Type B pancreatic cell (in vitro differentiated cells): ENCODE measurements at regions not wholly inside any gene's neighbourhood (a gene's known extent, or its start where the extent isn't known, plus 50 kb on each side); places are given as distances from the start of the nearest gene placed in this dataset.

ENCODE experiments used
- DNase-seq: peaks from one replicate; pipeline ENCODE4 v3.0.0; 2021; ENCODE audit warnings: mixed read lengths; ENCODE audit not compliant: unreplicated experiment; ENCODE audit errors: extremely low spot score
- H3K27ac Mint-ChIP-seq: 2 replicates; pipeline ENCODE4 v1.8.0; 2021; ENCODE audit warnings: mild to moderate bottlenecking, mixed read lengths
- H3K27me3 Mint-ChIP-seq: 2 replicates; pipeline ENCODE4 v1.8.0; 2021; ENCODE audit warnings: mixed read lengths
- H3K36me3 Mint-ChIP-seq: 2 replicates; pipeline ENCODE4 v1.8.0; 2021; ENCODE audit warnings: mixed read lengths
- H3K4me1 Mint-ChIP-seq: one replicate; pipeline ENCODE4 v1.8.0; 2021; ENCODE audit warnings: mixed read lengths; ENCODE audit not compliant: unreplicated experiment
- H3K4me3 Mint-ChIP-seq: 2 replicates; pipeline ENCODE4 v1.8.0; 2021; ENCODE audit warnings: mild to moderate bottlenecking, mixed read lengths
- H3K9me3 Mint-ChIP-seq: 2 replicates; pipeline ENCODE4 v1.8.0; 2021; ENCODE audit warnings: mixed read lengths
- TF ChIP-seq, protein P1 (sequence below): fragments of 200-600 bp; sonication (generic); conservative IDR thresholded peaks from 2 replicates; pipeline ENCODE4 v1.5.0; 2021; ENCODE audit warnings: antibody characterized with exemption, mild to moderate bottlenecking

DNA sequence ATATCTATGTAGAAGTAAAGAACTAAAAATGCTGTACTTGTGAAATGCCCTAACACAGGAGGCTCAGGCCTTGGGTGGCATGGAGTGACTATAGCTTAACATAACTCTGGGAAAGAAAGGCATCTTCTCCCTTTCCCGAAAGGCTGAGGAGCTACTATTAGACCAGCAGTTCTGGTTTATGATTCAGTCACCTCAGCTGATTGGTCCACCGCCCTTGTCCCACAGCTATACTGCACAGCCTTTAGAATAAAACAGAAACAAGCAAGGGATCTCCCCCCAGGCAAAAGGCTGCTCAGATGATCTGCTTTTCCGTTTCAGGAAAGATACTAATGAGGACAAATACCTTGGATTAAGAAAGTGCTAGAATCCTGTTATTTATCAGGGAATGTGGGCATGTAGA, 171.3 kb downstream of the SNCA start:
- Mint-ChIP-seq H3K4me3 (no peak overlapping the region), H3K4me1 (no peaks in the 10 kb centered on the region), H3K27ac (no peak overlapping the region), H3K36me3 (no peaks in the 10 kb centered on the region), H3K9me3 (no peaks in the 10 kb centered on the region), H3K27me3 (no peaks in the 10 kb centered on the region)
- TF ChIP-seq, protein P1, sequence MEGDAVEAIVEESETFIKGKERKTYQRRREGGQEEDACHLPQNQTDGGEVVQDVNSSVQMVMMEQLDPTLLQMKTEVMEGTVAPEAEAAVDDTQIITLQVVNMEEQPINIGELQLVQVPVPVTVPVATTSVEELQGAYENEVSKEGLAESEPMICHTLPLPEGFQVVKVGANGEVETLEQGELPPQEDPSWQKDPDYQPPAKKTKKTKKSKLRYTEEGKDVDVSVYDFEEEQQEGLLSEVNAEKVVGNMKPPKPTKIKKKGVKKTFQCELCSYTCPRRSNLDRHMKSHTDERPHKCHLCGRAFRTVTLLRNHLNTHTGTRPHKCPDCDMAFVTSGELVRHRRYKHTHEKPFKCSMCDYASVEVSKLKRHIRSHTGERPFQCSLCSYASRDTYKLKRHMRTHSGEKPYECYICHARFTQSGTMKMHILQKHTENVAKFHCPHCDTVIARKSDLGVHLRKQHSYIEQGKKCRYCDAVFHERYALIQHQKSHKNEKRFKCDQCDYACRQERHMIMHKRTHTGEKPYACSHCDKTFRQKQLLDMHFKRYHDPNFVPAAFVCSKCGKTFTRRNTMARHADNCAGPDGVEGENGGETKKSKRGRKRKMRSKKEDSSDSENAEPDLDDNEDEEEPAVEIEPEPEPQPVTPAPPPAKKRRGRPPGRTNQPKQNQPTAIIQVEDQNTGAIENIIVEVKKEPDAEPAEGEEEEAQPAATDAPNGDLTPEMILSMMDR = no peak
- DNase-seq = no peak

DNA sequence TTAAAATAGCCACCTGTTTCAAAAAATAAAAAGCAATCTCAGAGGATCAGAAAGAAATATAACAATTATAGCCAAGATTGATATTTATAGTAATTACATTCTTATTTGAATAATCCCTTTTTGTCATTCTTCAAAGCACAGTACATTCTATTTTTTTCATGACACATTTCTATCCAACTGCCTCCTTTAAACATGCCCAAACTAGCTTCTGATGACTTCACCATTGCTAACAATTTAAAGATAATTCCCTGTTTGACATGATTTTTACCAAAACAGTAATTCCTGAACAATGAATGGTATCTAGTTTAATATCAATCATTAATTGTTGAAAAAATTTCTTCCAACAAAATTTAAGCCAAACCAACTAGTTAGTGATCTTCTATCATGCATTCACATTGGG, 172.4 kb downstream of the SNCA start:
- Mint-ChIP-seq H3K27me3 (no peaks in the 10 kb centered on the region), H3K4me1 (no peaks in the 10 kb centered on the region), H3K4me3 (no peak overlapping the region), H3K36me3 (no peaks in the 10 kb centered on the region), H3K9me3 (no peaks in the 10 kb centered on the region), H3K27ac (no peak overlapping the region)
- no peak for DNase-seq
- TF ChIP-seq, protein P1 = no peak

DNA sequence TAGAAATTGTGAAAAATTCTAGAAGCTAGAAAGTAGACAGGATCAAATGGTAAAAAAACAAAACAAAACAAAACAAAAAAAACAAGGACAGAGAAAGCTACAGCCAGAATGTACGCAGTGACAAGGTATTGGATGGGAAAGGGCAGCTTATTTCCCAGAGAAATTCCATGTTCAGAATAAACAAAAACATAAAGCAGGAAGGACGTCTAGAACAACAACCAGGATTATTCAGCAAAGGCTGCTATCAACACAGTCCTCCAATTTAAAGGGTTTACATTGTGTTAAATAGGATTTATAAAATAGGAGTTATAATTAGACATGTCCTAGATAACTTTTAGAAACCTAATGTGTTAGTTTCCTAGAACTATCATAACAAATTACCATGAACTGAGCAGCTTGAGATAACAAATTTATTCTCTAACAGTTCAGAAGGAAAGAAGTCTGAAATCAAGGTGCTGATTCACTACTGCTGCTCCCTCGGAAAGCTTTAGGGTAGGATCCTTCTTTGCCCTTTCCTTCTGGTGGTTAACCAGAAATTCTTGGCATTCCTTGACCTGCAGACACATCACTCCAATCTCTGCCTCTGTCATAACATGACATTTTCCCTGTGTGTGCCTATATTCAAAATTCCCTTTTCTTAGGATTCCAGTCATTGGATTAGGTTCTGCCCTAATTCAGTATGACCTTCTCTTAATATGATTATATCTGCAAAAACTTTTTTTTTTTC, 175.6 kb downstream of the SNCA start:
- TF ChIP-seq, protein P1 = no peak
- DNase-seq = no peak
- no peaks in the 10 kb centered on the region for H3K36me3 Mint-ChIP-seq
- H3K4me3 Mint-ChIP-seq = no peak overlapping the region
- H3K9me3 Mint-ChIP-seq = no peaks in the 10 kb centered on the region
- peak overlapping the region; percentile 66 for H3K27ac Mint-ChIP-seq
- H3K27me3 Mint-ChIP-seq = no peaks in the 10 kb centered on the region
- no peaks in the 10 kb centered on the region for H3K4me1 Mint-ChIP-seq

DNA sequence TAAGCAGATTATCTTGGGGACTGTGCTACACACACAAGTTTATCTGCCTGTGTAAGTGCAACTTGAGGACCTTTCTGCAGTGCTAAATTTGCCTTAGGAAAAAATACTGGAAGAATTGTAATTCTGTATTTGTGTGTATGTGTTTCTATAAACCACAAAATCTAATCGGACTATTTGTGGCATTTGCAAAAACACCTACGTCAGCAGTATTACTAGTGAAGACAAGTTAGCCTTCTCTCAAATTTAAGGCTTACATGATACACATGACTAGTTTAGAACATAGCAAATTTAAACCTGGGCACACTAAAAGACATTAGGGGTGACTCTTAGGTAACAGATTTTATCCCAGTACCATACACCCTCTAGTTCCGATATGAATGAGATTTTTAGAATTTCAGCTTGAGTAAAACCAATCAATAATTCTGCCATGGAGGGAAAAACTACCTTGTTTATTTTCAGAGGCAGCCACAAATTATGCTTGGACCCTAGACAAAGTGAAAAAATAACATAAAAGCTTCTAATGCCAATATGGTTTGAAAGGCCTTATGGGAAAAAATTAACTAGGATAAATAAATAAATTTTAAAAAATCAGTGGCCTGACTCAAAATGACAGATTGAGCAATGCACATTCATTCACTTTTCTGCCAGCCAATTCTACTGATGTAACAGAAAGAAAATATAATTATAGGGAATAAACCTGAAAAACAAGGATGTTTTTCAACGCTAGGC, 176.4 kb downstream of the SNCA start:
- no peak overlapping the region for H3K4me3 Mint-ChIP-seq
- DNase-seq = no peak
- no peaks in the 10 kb centered on the region for H3K36me3 Mint-ChIP-seq
- H3K27me3 Mint-ChIP-seq = no peaks in the 10 kb centered on the region
- TF ChIP-seq, protein P1 = no peak
- H3K4me1 Mint-ChIP-seq = no peaks in the 10 kb centered on the region
- no peaks in the 10 kb centered on the region for H3K9me3 Mint-ChIP-seq
- peak overlapping the region; percentile 66 for H3K27ac Mint-ChIP-seq

DNA sequence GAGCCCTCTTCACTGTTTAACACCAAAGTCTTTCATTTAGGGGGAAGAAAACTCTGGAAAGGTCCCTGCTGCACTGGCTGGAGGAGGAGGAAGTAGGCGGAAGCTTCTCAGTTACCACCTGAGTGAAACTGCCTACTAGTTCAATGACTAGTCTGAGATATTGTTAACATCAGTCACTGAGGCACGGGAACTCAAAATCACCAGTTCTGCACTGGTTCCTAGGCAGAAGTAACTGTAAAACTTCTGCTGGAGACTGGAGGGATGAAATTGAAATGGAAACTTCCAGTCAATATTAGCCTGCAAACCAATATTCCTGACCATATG, 178.3 kb downstream of the SNCA start:
- no peak overlapping the region for H3K4me3 Mint-ChIP-seq

More for the DNA sequence above, 178.3 kb downstream of the SNCA start:
- no peak for DNase-seq
- H3K9me3 Mint-ChIP-seq = no peaks in the 10 kb centered on the region
- TF ChIP-seq, protein P1 = no peak
- no peaks in the 10 kb centered on the region for H3K36me3 Mint-ChIP-seq
- H3K4me1 Mint-ChIP-seq = no peaks in the 10 kb centered on the region
- no peak overlapping the region for H3K27ac Mint-ChIP-seq
- H3K27me3 Mint-ChIP-seq = no peaks in the 10 kb centered on the region
